Panc1 (cell line): ENCODE measurements at regions not wholly inside any gene's neighbourhood (a gene's known extent, or its start where the extent isn't known, plus 50 kb on each side); places are given as distances from the start of the nearest gene placed in this dataset.

Experiments
- ATAC-seq: fragments of 200-7000 bp; cut with Tn5 transposase; 2 replicates; pipeline ENCODE4 v1.9.1; 2020; ENCODE audit warnings: mild to moderate bottlenecking, moderate library complexity
- BruUV-seq: library from RNA; stranded (reverse); fragments of 400-500 nt; replicated peaks from 2 replicates; lab custom pipeline; 2021; lab: Mats Ljungman, UMichigan
- CTCF ChIA-PET: fragments of 300-600 bp; sonication (Branson Sonifier 250); formaldehyde crosslinking; loops from one replicate; lab custom pipeline; 2022; ENCODE audit warnings: antibody characterized with exemption; lab: Charles Lee
- POLR2A ChIA-PET: fragments of 300-600 bp; sonication (Branson Sonifier 250); formaldehyde crosslinking; loops from one replicate; lab custom pipeline; 2022; ENCODE audit warnings: antibody characterized with exemption; lab: Charles Lee
- DNase-seq: peaks from one replicate; pipeline ENCODE4 v3.0.0-alpha.2; 2010; ENCODE audit warnings: low read depth, low spot score
- H3K27ac ChIP-seq: 2 replicates; pipeline ENCODE4 v1.5.1; 2011; ENCODE audit warnings: mild to moderate bottlenecking, low read length, inconsistent platforms
- H3K27me3 ChIP-seq: fragments of 200-500 bp; sonication (Bioruptor generic); 2 replicates; pipeline ENCODE4 v1.6.0; 2014; ENCODE audit warnings: low read length, inconsistent platforms; ENCODE audit not compliant: control insufficient read depth, insufficient read depth
- H3K36me3 ChIP-seq: fragments of 200-500 bp; sonication (Bioruptor generic); 2 replicates; pipeline ENCODE4 v1.5.1; 2014; ENCODE audit warnings: inconsistent platforms, mild to moderate bottlenecking, low read length, moderate library complexity; ENCODE audit not compliant: control insufficient read depth, insufficient read depth
- H3K4me1 ChIP-seq: 2 replicates; pipeline ENCODE4 v1.5.1; 2011; ENCODE audit warnings: inconsistent platforms, mild to moderate bottlenecking, low read length, moderate library complexity; ENCODE audit not compliant: control insufficient read depth, insufficient read depth
- H3K4me3 ChIP-seq, 2 experiments: 2 replicates each; pipeline ENCODE4 v1.5.1; 2011 to 2012; ENCODE audit warnings: low read depth in 2 of 2, low read length in 2 of 2, mild to moderate bottlenecking in 2 of 2, inconsistent platforms in 1 of 2, moderate library complexity in 1 of 2
- H3K9me3 ChIP-seq: fragments of 200-500 bp; sonication (Bioruptor generic); 2 replicates; pipeline ENCODE4 v1.5.1; 2014; ENCODE audit warnings: low read depth, mild to moderate bottlenecking, inconsistent platforms, low read length, moderate library complexity; ENCODE audit not compliant: control insufficient read depth, insufficient read depth
- POLR2AphosphoS5 ChIP-seq: IDR thresholded peaks from 2 replicates; pipeline ENCODE4 v1.6.1; 2012; ENCODE audit warnings: mild to moderate bottlenecking, low read depth, low read length, moderate library complexity
- SIN3A ChIP-seq: IDR thresholded peaks from 2 replicates; pipeline ENCODE4 v1.6.1; 2012; ENCODE audit warnings: low read depth, mild to moderate bottlenecking, low read length, moderate library complexity, borderline replicate concordance; ENCODE audit not compliant: insufficient read depth
- TCF7L2 ChIP-seq: IDR thresholded peaks from 2 replicates; pipeline ENCODE4 v1.6.1; 2011; ENCODE audit warnings: mild to moderate bottlenecking, low read depth, low read length, inconsistent platforms
- in situ Hi-C: cut with HindIII; loops from 2 replicates; pipeline ENCODE4 v1.10.0; 2016; ENCODE audit warnings: low sequenced_read_pairs, low pct_unique_long_range_greater_than_20kb
- intact Hi-C: fragments of 100-400 bp; cut with micrococcal nuclease; formaldehyde crosslinking; loops from one replicate; pipeline ENCODE4 v1.10.0; 2022; ENCODE audit not compliant: unreplicated experiment
- TF ChIP-seq, protein P1 (sequence below), 2 experiments: IDR thresholded peaks; 2 replicates each; pipeline ENCODE4 v1.6.1; 2011 to 2012; ENCODE audit warnings: low read depth in 2 of 2, control low read depth in 1 of 2, low read length in 1 of 2, mild to moderate bottlenecking in 1 of 2, moderate library complexity in 1 of 2; ENCODE audit not compliant: insufficient read depth in 1 of 2
- TF ChIP-seq, protein P2 (sequence below): fragments of 450-650 bp; IDR thresholded peaks from 2 replicates; pipeline ENCODE4 v1.5.1; 2017; ENCODE audit warnings: mild to moderate bottlenecking

DNA sequence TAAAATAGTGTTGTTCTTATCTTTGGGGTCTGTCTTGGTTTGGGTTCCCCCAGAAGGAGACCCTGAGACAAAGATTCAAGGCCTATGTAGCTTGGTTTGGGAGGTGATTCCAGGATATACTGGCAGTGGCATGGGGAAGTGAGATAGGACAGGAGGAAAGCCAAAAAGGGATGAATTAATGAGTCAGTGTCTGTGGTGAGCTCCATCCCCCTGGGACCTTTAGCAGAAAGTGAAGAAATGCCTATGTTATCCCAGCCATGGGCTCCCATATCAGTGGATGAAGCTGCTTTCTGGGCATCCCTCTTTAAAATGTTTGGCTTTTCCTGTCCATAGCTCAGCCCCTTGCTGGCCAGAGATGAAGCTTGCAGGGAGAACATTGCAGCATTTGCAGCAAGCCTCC, 217.0 kb upstream of the CTBP2 start:
- Histone ChIP-seq H3K4me3 (no peak overlapping the region), H3K4me1 (no peaks in the 10 kb centered on the region), H3K9me3 (no peaks in the 10 kb centered on the region), H3K27ac (no peak overlapping the region), H3K36me3 (no peaks in the 10 kb centered on the region), H3K27me3 (peaks cover 6% of the 10 kb centered on the region)
- ChIA-PET POLR2A (no interaction called here), CTCF (no interaction called here)
- in situ Hi-C loops: no loop called here
- intact Hi-C loops: no loop called here
- DNase-seq: no peak
- no TSS peak for BruUV-seq
- ATAC-seq: no peak
- TF ChIP-seq, protein P1, sequence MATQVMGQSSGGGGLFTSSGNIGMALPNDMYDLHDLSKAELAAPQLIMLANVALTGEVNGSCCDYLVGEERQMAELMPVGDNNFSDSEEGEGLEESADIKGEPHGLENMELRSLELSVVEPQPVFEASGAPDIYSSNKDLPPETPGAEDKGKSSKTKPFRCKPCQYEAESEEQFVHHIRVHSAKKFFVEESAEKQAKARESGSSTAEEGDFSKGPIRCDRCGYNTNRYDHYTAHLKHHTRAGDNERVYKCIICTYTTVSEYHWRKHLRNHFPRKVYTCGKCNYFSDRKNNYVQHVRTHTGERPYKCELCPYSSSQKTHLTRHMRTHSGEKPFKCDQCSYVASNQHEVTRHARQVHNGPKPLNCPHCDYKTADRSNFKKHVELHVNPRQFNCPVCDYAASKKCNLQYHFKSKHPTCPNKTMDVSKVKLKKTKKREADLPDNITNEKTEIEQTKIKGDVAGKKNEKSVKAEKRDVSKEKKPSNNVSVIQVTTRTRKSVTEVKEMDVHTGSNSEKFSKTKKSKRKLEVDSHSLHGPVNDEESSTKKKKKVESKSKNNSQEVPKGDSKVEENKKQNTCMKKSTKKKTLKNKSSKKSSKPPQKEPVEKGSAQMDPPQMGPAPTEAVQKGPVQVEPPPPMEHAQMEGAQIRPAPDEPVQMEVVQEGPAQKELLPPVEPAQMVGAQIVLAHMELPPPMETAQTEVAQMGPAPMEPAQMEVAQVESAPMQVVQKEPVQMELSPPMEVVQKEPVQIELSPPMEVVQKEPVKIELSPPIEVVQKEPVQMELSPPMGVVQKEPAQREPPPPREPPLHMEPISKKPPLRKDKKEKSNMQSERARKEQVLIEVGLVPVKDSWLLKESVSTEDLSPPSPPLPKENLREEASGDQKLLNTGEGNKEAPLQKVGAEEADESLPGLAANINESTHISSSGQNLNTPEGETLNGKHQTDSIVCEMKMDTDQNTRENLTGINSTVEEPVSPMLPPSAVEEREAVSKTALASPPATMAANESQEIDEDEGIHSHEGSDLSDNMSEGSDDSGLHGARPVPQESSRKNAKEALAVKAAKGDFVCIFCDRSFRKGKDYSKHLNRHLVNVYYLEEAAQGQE (IDR thresholded peaks at IDR 0.05; ENCODE audit: insufficient read depth in 1 of 2, low read depth in 2 of 2, low read length in 1 of 2): no peak
- TF ChIP-seq POLR2AphosphoS5 (no peak), SIN3A (no peak), TCF7L2 (no peak)
- TF ChIP-seq, protein P2, sequence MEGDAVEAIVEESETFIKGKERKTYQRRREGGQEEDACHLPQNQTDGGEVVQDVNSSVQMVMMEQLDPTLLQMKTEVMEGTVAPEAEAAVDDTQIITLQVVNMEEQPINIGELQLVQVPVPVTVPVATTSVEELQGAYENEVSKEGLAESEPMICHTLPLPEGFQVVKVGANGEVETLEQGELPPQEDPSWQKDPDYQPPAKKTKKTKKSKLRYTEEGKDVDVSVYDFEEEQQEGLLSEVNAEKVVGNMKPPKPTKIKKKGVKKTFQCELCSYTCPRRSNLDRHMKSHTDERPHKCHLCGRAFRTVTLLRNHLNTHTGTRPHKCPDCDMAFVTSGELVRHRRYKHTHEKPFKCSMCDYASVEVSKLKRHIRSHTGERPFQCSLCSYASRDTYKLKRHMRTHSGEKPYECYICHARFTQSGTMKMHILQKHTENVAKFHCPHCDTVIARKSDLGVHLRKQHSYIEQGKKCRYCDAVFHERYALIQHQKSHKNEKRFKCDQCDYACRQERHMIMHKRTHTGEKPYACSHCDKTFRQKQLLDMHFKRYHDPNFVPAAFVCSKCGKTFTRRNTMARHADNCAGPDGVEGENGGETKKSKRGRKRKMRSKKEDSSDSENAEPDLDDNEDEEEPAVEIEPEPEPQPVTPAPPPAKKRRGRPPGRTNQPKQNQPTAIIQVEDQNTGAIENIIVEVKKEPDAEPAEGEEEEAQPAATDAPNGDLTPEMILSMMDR: no peak

GRCh38 chr10:125375210-125375609, 214.8 kb upstream of the CTBP2 start:
- in situ Hi-C loops (no loop called here), intact Hi-C loops (no loop called here)
- TF ChIP-seq SIN3A: no peak
- no peak for TF ChIP-seq POLR2AphosphoS5
- no peak for TF ChIP-seq TCF7L2
- TF ChIP-seq, protein P1 (IDR thresholded peaks at IDR 0.05; ENCODE audit: insufficient read depth in 1 of 2, low read depth in 2 of 2, low read length in 1 of 2): no peak
- TF ChIP-seq, protein P2: peak; percentile 36
- no peak overlapping the region for H3K4me3 ChIP-seq
- peaks cover 6% of the 10 kb centered on the region for H3K27me3 ChIP-seq
- no peak for DNase-seq
- no peak overlapping the region for H3K27ac ChIP-seq
- H3K9me3 ChIP-seq: no peaks in the 10 kb centered on the region
- H3K4me1 ChIP-seq: no peaks in the 10 kb centered on the region
- no peaks in the 10 kb centered on the region for H3K36me3 ChIP-seq
- ChIA-PET CTCF (interaction anchor here (0.7 kb wide), 1 partner anchor 8 kb away, joined by 3 read pairs; no protein-coding TSS in a partner anchor), POLR2A (interaction anchor here (0.5 kb wide), 1 partner anchor 280 kb away, joined by 7 read pairs; no protein-coding TSS in a partner anchor)
- ATAC-seq: no peak
- no TSS peak for BruUV-seq
